SK-N-SH treated with all-trans-retinoic acid at 6 μM for 48 hours (cell line): ENCODE measurements at regions not wholly inside any gene's neighbourhood (a gene's known extent, or its start where the extent isn't known, plus 50 kb on each side); places are given as distances from the start of the nearest gene placed in this dataset.

Experiments
- ATAC-seq: fragments of 200-7000 bp; cut with Tn5 transposase; 3 replicates; pipeline ENCODE4 v1.9.1; 2020; ENCODE audit warnings: mild to moderate bottlenecking, moderate library complexity
- ARNTL ChIP-seq: fragments of 450-650 bp; formaldehyde crosslinking; IDR thresholded peaks from 2 replicates; pipeline ENCODE4 v1.5.0; 2020; ENCODE audit warnings: low read depth, mild to moderate bottlenecking, moderate library complexity, borderline replicate concordance
- BACH2 ChIP-seq: fragments of 250-450 bp; sonication (Bioruptor Pico); IDR thresholded peaks from 2 replicates; pipeline ENCODE4 v1.9.0; 2021; ENCODE audit warnings: mild to moderate bottlenecking, borderline replicate concordance
- CREB5 ChIP-seq: fragments of 250-450 bp; sonication (Bioruptor Pico); IDR thresholded peaks from 2 replicates; pipeline ENCODE4 v1.5.1; 2020; ENCODE audit warnings: low read depth, mild to moderate bottlenecking, moderate library complexity
- CSDC2 ChIP-seq: fragments of 250-450 bp; sonication (Bioruptor Pico); IDR thresholded peaks from 2 replicates; pipeline ENCODE4 v1.5.0; 2020; ENCODE audit warnings: mild to moderate bottlenecking, moderate library complexity
- CSRNP3 ChIP-seq: fragments of 250-450 bp; sonication (Bioruptor Pico); IDR thresholded peaks from 2 replicates; pipeline ENCODE4 v1.5.1; 2021; ENCODE audit warnings: mild to moderate bottlenecking, moderate library complexity
- ESRRG ChIP-seq: fragments of 250-450 bp; sonication (Bioruptor Pico); IDR thresholded peaks from 2 replicates; pipeline ENCODE4 v1.6.1; 2021; ENCODE audit warnings: mild to moderate bottlenecking
- ISL1 ChIP-seq: fragments of 250-450 bp; sonication (Bioruptor Pico); IDR thresholded peaks from 2 replicates; pipeline ENCODE4 v2.1.2; 2022; ENCODE audit warnings: mild to moderate bottlenecking, moderate library complexity
- OSR1 ChIP-seq: fragments of 250-450 bp; sonication (Bioruptor Pico); IDR thresholded peaks from 2 replicates; pipeline ENCODE4 v1.8.0; 2022; ENCODE audit warnings: moderate library complexity, mild to moderate bottlenecking, inconsistent platforms
- PATZ1 ChIP-seq: fragments of 250-450 bp; sonication (Bioruptor Pico); IDR thresholded peaks from 2 replicates; pipeline ENCODE4 v1.8.0; 2020; ENCODE audit warnings: mild to moderate bottlenecking, moderate library complexity, borderline replicate concordance
- POU6F1 ChIP-seq: fragments of 250-450 bp; sonication (Bioruptor Pico); IDR thresholded peaks from 2 replicates; pipeline ENCODE4 v1.8.0; 2021; ENCODE audit warnings: low read depth, mild to moderate bottlenecking, moderate library complexity, borderline replicate concordance
- PPARA ChIP-seq: fragments of 250-450 bp; sonication (Bioruptor Pico); IDR thresholded peaks from 2 replicates; pipeline ENCODE4 v1.5.0; 2020; ENCODE audit warnings: mild to moderate bottlenecking, borderline replicate concordance
- RARB ChIP-seq: fragments of 250-450 bp; sonication (Bioruptor Pico); IDR thresholded peaks from 2 replicates; pipeline ENCODE4 v1.8.0; 2021; ENCODE audit warnings: mild to moderate bottlenecking, moderate library complexity
- SNAI2 ChIP-seq: fragments of 250-450 bp; sonication (Bioruptor Pico); IDR thresholded peaks from 2 replicates; pipeline ENCODE4 v1.5.0; 2020; ENCODE audit warnings: mild to moderate bottlenecking, moderate library complexity
- TCF4 ChIP-seq: fragments of 250-450 bp; sonication (Bioruptor Pico); IDR thresholded peaks from 2 replicates; pipeline ENCODE4 v1.8.0; 2021; ENCODE audit warnings: mild to moderate bottlenecking, moderate library complexity, borderline replicate concordance
- TOX ChIP-seq: fragments of 250-450 bp; sonication (Bioruptor Pico); IDR thresholded peaks from 2 replicates; pipeline ENCODE4 v1.8.0; 2021; ENCODE audit warnings: mild to moderate bottlenecking, moderate library complexity, borderline replicate concordance
- TSHZ2 ChIP-seq: fragments of 250-450 bp; sonication (Bioruptor Pico); IDR thresholded peaks from 2 replicates; pipeline ENCODE4 v1.5.0; 2020; ENCODE audit warnings: mild to moderate bottlenecking, moderate library complexity
- ZC3H10 ChIP-seq: fragments of 250-450 bp; sonication (Bioruptor Pico); IDR thresholded peaks from 2 replicates; pipeline ENCODE4 v1.5.1; 2021; ENCODE audit warnings: mild to moderate bottlenecking, moderate library complexity
- ZFP3 ChIP-seq: fragments of 250-450 bp; sonication (Bioruptor Pico); IDR thresholded peaks from 2 replicates; pipeline ENCODE4 v1.5.0; 2020; ENCODE audit warnings: mild to moderate bottlenecking, moderate library complexity
- ZFP30 ChIP-seq: fragments of 450-650 bp; formaldehyde crosslinking; IDR thresholded peaks from 2 replicates; pipeline ENCODE4 v1.5.0; 2022; ENCODE audit warnings: mild to moderate bottlenecking, moderate library complexity
- ZNF565 ChIP-seq: fragments of 450-650 bp; formaldehyde crosslinking; conservative IDR thresholded peaks from 2 replicates; pipeline ENCODE4 v1.5.0; 2020; ENCODE audit warnings: low read depth, mild to moderate bottlenecking, moderate library complexity
- ZNF70 ChIP-seq: fragments of 450-650 bp; formaldehyde crosslinking; IDR thresholded peaks from 2 replicates; pipeline ENCODE4 v1.5.0; 2020; ENCODE audit warnings: mild to moderate bottlenecking, moderate library complexity
- ZNF8 ChIP-seq: fragments of 450-650 bp; formaldehyde crosslinking; IDR thresholded peaks from 2 replicates; pipeline ENCODE4 v1.5.0; 2020; ENCODE audit warnings: mild to moderate bottlenecking, moderate library complexity

GRCh38 chr5:26236936-26237335 lies 801.5 kb downstream of the CDH9 start (continued):
- no peak for TF ChIP-seq POU6F1 (CRISPR knock-in tag)
- no peak for TF ChIP-seq ISL1 (CRISPR knock-in tag)

GRCh38 chr5:26232706-26233105 lies 805.7 kb downstream of the CDH9 start:
- TF ChIP-seq ISL1 (CRISPR knock-in tag): no peak
- no peak for TF ChIP-seq ZFP30 (CRISPR knock-in tag)
- no peak for TF ChIP-seq POU6F1 (CRISPR knock-in tag)
- no peak for TF ChIP-seq SNAI2 (CRISPR knock-in tag)
- TF ChIP-seq ZNF8 (CRISPR knock-in tag): no peak
- no peak for TF ChIP-seq OSR1 (CRISPR knock-in tag)
- no peak for TF ChIP-seq BACH2 (CRISPR knock-in tag)
- TF ChIP-seq ZFP3 (CRISPR knock-in tag): no peak
- TF ChIP-seq PPARA (CRISPR knock-in tag): no peak
- no peak for TF ChIP-seq ARNTL (CRISPR knock-in tag)
- no peak for TF ChIP-seq ZNF565
- TF ChIP-seq TSHZ2 (CRISPR knock-in tag): no peak
- no peak for TF ChIP-seq TCF4 (CRISPR knock-in tag)
- TF ChIP-seq PATZ1 (CRISPR knock-in tag): no peak
- no peak for TF ChIP-seq ZNF70
- TF ChIP-seq CSDC2 (CRISPR knock-in tag): no peak
- no peak for TF ChIP-seq ZC3H10 (CRISPR knock-in tag)
- no peak for TF ChIP-seq RARB (CRISPR knock-in tag)
- no peak for TF ChIP-seq CREB5 (CRISPR knock-in tag)
- TF ChIP-seq CSRNP3 (CRISPR knock-in tag): no peak
- TF ChIP-seq, all 23 proteins: peak for 0
- no peak for ATAC-seq

- no peak for ATAC-seq
- TF ChIP-seq TOX (CRISPR knock-in tag) (no peak), SNAI2 (CRISPR knock-in tag) (no peak), ZC3H10 (CRISPR knock-in tag) (no peak), CREB5 (CRISPR knock-in tag) (no peak), ARNTL (CRISPR knock-in tag) (no peak), CSRNP3 (CRISPR knock-in tag) (no peak), ESRRG (no peak), PATZ1 (CRISPR knock-in tag) (no peak), TCF4 (CRISPR knock-in tag) (no peak), ISL1 (CRISPR knock-in tag) (no peak), ZNF565 (no peak)
Observed at GRCh38 chr5:26231316-26231715, 807.1 kb downstream of the CDH9 start.
